ENCODE measurements at regions not wholly inside any gene's neighbourhood (a gene's known extent, or its start where the extent isn't known, plus 50 kb on each side); places are given as distances from the start of the nearest gene placed in this dataset.

GRCh38 chr4:144531841-144532240, 114.1 kb upstream of the HHIP start:
- TF ChIP-seq CTCF (conservative IDR thresholded peaks at IDR 0.05 in 1 of 2, IDR thresholded peaks at IDR 0.05 in 1 of 2; ENCODE audit: extremely low read depth in 1 of 2, insufficient read depth in 1 of 2, low read depth in 1 of 2, low read length in 2 of 2) (no peak), EZH2 (IDR thresholded peaks at IDR 0.05; ENCODE audit: borderline replicate concordance, low read length) (no peak)
